ENCODE measurements at regions not wholly inside any gene's neighbourhood (a gene's known extent, or its start where the extent isn't known, plus 50 kb on each side); places are given as distances from the start of the nearest gene placed in this dataset.

- no peak for DNase-seq
Measured at GRCh38 chr2:38448692-38449410, 71.8 kb upstream of the ATL2 start.

GRCh38 chr2:38446906-38447561 is 70.0 kb upstream of the ATL2 start:
- no peak for DNase-seq

GRCh38 chr2:38446418-38446817 is 69.3 kb upstream of the ATL2 start:
- DNase-seq = no peak

- DNase-seq = no peak
Measured at GRCh38 chr2:38444247-38444646, 67.2 kb upstream of the ATL2 start.

GRCh38 chr2:38442643-38443541 is 65.8 kb upstream of the ATL2 start:
- DNase-seq = peak; percentile 65

GRCh38 chr2:38441346-38441745 is 64.3 kb upstream of the ATL2 start:
- no peak for DNase-seq

- DNase-seq = no peak
Measured at GRCh38 chr2:38440655-38441054, 63.6 kb upstream of the ATL2 start.

- no peak for DNase-seq
Measured at GRCh38 chr2:38439863-38440262, 62.8 kb upstream of the ATL2 start.

- no peak for DNase-seq
Measured at GRCh38 chr2:38438883-38439612, 62.0 kb upstream of the ATL2 start.

GRCh38 chr2:38438133-38438882 is 61.2 kb upstream of the ATL2 start:
- no peak for DNase-seq

- no peak for DNase-seq
Measured at GRCh38 chr2:38436227-38436664, 59.2 kb upstream of the ATL2 start.

GRCh38 chr2:38435775-38436174 is 58.7 kb upstream of the ATL2 start:
- DNase-seq = no peak

GRCh38 chr2:38434595-38434994 is 57.5 kb upstream of the ATL2 start:
- DNase-seq = no peak

GRCh38 chr2:38433607-38433975 is 56.5 kb upstream of the ATL2 start:
- no peak for DNase-seq

- no peak for DNase-seq
Measured at GRCh38 chr2:38432820-38433606, 55.9 kb upstream of the ATL2 start.

GRCh38 chr2:38430597-38431207 is 53.6 kb upstream of the ATL2 start:
- DNase-seq = no peak

GRCh38 chr2:38430196-38430595 is 53.1 kb upstream of the ATL2 start:
- no peak for DNase-seq

GRCh38 chr2:38427936-38428335 is 50.9 kb upstream of the ATL2 start:
- DNase-seq = no peak

- DNase-seq = no peak
Measured at GRCh38 chr2:38427054-38427453, 50.0 kb upstream of the ATL2 start.
